GM21360 (cell line): ENCODE measurements at regions not wholly inside any gene's neighbourhood (a gene's known extent, or its start where the extent isn't known, plus 50 kb on each side); places are given as distances from the start of the nearest gene placed in this dataset.
"Not testable (repeated sequence)": the region's sequence is repeated elsewhere in the genome, so short reads cannot be mapped to it uniquely, and the experiment has no call there.

Experiments used
- ATAC-seq: cut with Tn5 transposase; IDR thresholded peaks from one replicate; pipeline ENCODE4 v1.9.1; 2021; ENCODE audit warnings: mild to moderate bottlenecking, moderate library complexity; ENCODE audit not compliant: unreplicated experiment

DNA sequence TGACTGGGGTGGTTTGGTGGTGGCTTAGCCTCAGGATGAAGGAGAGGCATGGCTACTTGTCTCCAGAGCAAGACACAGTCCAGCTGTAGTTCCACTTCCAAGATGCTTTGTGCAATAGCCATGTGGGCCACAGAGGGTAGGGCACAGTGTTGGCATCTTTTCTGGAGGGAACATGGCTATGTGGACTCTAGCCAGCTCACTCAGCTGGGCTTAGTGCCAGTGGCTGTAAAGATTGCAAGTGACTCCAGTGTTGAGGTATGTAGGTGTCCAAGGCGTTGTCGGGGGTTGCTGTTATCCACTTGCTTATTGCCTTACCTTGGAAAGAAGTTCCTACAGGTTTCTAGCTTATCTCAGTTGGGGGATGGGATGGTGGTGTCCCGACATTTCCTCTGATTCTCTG lies 233.4 kb downstream of the CD109 start:
- no peak for ATAC-seq

DNA sequence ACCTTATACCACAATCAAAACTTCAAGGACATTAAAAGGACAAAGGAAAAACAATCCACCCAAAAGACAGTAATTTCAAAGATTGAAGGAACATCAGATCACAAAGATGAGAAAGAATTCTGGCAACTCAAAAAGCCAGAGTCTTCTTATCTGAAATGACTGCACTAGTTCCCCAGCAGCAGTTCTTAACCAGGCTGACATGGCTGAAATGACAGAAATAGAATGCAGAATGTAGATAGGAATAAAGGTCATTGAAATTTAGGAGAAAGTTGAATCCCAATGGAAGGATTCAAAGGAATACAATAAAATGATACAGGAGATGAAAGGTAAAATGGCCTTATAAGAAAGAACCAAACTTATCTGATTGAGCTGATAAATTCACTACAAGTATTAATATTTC lies 231.4 kb downstream of the CD109 start:
- no peak for ATAC-seq

DNA sequence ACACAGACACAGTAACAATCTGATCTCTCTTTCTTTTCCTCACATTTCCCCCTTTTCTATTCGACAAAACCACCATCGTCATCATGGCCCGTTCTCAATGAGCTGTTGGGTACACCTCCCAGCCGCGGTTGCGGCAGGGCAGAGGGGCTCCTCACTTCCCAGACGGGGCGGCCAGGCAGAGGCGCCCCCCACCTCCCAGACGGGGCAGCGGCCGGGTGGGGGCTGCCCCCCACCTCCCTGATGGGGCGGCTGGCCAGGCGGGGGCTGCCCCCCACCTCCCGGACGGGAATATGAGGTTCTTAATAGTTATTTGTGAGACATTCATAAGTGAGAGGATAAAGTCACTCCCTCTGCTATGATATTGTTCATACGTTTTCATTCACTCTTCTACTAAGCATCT lies 229.7 kb downstream of the CD109 start:
- ATAC-seq, result not testable (repeated sequence)

DNA sequence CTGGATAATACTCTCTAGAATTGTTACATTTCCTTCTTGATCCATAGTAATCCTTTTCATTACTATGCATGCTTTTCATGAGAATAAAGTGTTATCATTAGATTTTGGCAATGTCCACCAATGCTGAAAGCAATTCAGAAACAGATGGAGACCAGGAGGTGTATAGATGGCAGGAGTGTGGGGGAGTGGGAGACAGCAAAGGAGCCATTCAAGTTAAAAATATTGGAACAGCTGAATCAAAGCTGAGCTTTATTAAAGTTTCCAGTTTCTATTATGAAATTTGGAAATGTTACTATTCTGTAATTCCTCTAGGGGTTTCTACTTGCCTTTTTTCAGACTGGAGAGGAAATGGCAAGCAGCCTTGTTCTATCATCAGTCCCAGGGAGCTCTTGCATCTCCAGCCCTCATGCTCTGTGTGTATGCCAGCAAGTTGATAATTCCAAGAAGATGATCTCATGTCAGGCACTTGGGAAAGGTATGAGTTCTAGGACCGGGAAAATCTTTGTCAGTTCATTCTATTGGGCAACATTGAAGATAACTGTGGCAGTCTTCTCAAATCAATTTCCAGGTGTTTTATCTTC lies 228.0 kb downstream of the CD109 start:
- no peak for ATAC-seq

DNA sequence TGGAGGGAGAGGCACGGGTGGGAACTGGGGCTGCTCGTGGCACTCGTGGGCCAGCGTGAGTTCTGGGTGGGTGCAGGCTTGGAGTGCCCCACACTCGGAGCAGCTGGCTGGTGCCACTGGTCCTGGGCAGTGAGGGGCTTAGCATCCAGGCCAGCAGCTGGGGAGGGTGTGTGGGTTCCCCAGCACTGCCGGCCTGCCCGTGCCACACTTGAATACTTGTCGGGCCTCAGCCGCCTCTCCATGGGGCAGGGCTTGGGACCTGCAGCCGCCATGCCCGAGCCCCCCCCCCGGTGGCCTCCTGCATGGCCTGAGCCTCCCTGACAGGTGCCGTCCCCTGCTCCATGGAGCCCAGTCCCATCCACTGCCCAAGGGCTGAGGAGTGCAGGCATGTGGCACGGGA lies 207.2 kb downstream of the CD109 start:
- no peak for ATAC-seq

DNA sequence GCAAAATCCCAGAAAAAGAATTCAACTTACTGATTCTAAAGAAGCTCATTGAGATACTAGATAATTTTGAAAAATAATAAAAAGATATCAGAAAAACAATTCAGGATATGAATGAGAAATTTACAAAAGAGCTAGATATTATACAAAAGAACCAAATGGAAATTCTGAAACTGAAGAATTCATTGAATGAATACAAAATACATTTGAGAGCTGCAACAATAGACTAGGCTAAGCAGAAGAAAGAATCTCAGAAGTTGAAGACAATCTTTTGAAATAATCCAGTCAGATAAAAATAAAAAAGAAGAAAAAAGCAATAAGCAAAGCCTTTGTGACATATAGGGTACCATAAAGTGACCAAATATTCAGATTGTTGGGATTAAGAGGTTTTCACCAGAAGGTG lies 206.0 kb downstream of the CD109 start:
- no peak for ATAC-seq

DNA sequence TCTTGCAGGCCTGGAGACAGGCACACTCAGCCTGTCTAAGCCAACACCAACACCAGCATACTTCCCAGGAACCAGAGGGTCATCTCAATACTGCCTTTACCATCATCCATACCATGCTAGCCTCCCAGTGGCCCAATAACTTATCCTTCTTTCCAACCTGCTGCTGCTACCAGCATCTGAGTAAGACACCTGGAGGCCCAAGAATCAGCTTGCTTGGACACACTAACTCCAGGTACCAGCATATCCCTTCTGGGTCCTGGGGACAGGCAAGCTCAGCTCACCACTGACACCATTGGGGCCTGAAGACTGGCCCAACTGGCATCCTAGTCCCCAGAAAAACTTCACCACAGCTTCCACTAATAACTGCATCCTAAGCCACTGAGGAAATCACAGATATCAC lies 205.3 kb downstream of the CD109 start:
- ATAC-seq, result no peak

DNA sequence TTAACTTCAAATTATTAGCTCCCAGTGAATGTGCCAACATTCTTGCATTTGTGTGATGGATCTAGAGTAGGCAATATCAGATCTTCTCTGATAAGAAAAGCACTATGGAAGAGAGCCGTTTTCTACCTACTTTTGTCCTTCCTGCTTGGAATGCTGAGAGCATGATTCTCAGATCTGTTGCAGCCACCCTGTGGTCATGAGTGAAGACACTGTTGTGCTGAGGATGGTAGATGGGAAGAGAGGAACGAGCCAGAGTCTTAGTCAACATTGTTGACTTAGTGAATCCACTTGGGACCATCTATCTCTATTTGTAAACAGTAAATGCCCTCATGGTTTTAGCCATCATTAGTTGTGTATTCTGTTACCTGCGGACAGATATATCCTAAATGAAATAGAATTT lies 202.6 kb downstream of the CD109 start:
- ATAC-seq, result no peak

DNA sequence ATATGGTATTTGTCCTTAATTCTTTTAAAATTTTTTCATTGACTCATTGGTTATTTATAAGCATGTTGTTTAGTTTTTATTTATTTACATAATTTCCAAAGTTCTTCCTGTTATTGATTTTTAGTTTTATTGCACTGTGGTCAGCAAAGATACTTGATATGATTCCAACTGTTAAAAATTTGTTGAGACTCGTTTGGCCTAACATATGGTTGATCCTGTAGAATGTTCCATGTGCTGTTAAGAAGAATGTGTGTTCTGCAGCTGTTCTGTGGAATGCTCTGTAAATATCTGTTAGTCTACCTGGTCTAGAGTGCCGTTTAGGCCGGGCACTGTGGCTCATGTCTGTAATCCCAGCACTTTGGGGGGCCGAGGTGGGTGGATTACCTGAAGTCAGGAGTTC lies 197.7 kb downstream of the CD109 start:
- no peak for ATAC-seq

DNA sequence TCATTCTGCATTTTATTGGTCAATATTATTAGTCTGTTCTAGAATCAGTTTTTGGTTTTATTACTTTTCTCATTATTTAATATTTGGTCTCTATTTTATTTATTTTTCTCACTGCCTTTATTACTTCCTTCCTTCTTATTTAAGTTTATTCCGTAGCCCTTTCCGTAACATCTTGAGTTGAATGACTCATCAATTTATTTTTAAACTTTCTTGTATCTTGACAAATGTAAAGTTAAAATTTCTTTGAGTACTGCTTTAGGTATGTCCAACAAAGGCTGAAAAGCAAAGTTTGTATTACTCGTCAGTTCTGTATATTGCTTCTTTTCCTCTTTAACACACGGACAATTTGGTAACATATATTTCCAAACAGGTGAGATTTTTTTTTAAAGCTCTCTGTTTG lies 192.0 kb downstream of the CD109 start:
- ATAC-seq, result no peak

DNA sequence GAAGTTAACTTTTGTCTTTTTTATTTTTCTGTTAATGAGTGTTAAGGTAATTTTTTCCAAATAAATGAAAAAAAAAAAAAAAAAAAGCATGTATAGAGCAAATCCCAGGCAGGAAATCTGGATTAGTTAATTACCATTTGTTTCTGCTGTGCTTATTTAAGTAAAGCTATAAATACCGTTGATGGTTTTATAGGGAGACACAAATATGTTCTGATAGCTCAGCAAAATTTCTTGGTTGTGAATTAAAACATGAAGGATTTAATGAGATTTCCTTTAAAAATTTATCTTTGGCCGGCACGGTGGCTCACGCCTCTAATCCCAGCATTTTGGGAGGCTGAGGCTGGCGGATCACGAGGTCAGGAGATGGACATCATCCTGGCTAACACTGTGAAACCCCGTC lies 189.4 kb downstream of the CD109 start:
- no peak for ATAC-seq

DNA sequence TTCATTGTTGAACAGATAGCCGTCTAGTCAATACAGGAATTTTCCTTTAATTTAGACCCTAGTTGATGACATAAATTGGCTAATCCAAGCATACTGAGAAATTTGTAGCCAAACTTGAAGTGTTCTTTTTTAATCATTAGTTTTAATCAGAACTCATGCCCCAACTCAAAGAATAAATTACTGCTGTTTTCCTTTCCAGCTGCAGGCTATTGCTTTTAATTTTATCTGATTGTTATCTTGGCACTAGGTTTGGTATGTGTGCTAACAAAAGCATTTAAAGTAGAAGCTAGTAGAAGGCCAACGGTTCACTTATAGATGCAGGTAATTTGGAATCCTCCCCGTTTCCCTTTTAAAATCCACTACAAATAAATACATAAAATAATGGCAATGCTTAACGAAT lies 188.5 kb downstream of the CD109 start:
- no peak for ATAC-seq

DNA sequence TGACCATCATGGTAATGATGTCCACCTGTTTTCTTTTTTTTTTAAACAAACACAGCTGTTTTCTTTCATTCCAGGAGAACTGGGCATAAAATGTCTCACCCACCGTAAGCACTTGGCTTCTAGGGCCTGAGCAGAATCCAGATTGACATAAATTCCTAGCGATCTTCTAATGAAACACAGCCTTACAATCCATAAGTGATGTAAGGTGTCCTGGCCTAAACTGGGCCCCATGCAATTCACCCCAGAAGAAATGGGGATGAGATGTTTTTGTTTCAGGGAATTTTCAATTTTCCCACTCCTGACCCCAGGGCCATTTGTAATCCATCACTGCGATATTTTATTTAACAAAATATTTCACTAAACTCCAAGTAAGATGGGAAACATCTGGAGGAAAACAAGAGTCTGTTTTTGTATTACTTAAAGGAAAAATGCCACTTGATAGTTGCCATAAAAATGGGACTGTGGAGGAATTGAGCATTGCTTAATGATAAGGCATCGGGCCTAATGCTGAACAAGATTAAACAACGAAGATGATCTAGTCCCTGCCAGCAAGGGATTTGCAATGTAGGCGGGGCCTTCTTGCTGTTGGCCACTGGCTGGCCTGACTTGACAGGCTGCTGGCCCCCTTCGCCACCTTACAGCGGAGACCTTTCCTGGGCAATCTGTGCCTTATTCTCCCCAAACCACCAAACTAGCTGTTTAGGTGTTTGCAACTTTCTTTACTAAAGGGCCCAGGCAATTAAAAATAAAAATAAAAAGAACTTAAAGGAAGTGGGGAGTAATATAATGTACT lies 183.7 kb downstream of the CD109 start:
- no peak for ATAC-seq

DNA sequence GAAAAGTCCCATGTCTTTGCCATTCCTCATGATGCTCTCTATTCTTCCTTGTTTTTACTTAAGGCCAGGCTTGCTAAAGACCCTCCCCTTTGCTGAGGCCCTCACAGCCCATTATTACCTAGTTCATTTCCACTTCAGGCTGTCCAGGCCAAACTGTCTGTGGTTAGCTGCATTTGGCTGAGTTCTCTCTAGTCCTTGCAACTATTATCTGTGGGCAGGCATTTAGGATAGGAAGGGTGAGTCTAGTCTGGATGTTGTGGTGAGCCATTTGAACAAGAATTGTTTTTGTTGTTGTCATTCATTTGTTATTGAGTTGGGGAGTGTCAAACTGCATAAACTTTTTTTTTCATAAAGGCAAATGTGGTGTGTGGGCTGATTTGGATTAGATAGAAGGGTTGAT lies 182.4 kb downstream of the CD109 start:
- ATAC-seq, result no peak
